Fibroblast of pulmonary artery (primary cell): ENCODE measurements at regions not wholly inside any gene's neighbourhood (a gene's known extent, or its start where the extent isn't known, plus 50 kb on each side); places are given as distances from the start of the nearest gene placed in this dataset.

Experiments used
- DNase-seq: peaks from one replicate; pipeline ENCODE4 v3.0.0-alpha.2; 2010; ENCODE audit warnings: low read depth
- H3K4me3 ChIP-seq: replicated peaks from 2 replicates; pipeline ENCODE4 v1.5.1; 2011; ENCODE audit warnings: low read depth, mild to moderate bottlenecking, control low read depth, low read length, moderate library complexity
- CTCF ChIP-seq: IDR thresholded peaks from 2 replicates; pipeline ENCODE4 v1.5.1; 2011; ENCODE audit warnings: mild to moderate bottlenecking, control low read depth, low read length, inconsistent platforms; ENCODE audit errors: missing control alignments

- no peak for TF ChIP-seq CTCF
- DNase-seq = no peak
These were observed 209.1 kb upstream of the PTER start for GRCh38 chr10:16227674-16228073.

GRCh38 chr10:16231176-16231575 lies 205.6 kb upstream of the PTER start:
- no peak for TF ChIP-seq CTCF
- H3K4me3 ChIP-seq = no peak overlapping the region
- DNase-seq = no peak

More at GRCh38 chr10:16227674-16228073, 209.1 kb upstream of the PTER start:
- no peak overlapping the region for H3K4me3 ChIP-seq

GRCh38 chr10:16231734-16232435 lies 204.9 kb upstream of the PTER start:
- no peak for DNase-seq
- no peak for TF ChIP-seq CTCF
- no peak overlapping the region for H3K4me3 ChIP-seq

- no peak for DNase-seq
- H3K4me3 ChIP-seq = no peak overlapping the region
- TF ChIP-seq CTCF = no peak
These were observed 204.4 kb upstream of the PTER start for GRCh38 chr10:16232441-16232840.

GRCh38 chr10:16234916-16235315 lies 201.9 kb upstream of the PTER start:
- DNase-seq = no peak
- no peak overlapping the region for H3K4me3 ChIP-seq
- TF ChIP-seq CTCF = no peak

- no peak overlapping the region for H3K4me3 ChIP-seq
- TF ChIP-seq CTCF = no peak
- DNase-seq = no peak
These were observed 194.4 kb upstream of the PTER start for GRCh38 chr10:16242446-16242845.
